Heart right ventricle (tissue), 16 donors: ENCODE measurements at regions not wholly inside any gene's neighbourhood (a gene's known extent, or its start where the extent isn't known, plus 50 kb on each side); places are given as distances from the start of the nearest gene placed in this dataset.

Source experiments
- ATAC-seq, 8 donors: fragments of 200-7000 bp; cut with Tn5 transposase; one replicate each; pipeline ENCODE4 v1.9.1; 2020; ENCODE audit warnings: mild to moderate bottlenecking in 8 of 8, moderate library complexity in 8 of 8, moderate number of reproducible peaks in 1 of 8
- DNase-seq, 2 donors: peaks; one replicate each; pipeline ENCODE4 v3.0.0-alpha.2; 2020
- H3K27ac ChIP-seq, 10 donors: fragments of 200-600 bp; sonication (generic) in 2 of 10; one replicate each; pipeline versions ENCODE4 v1.5.0 to v1.8.0; 2020 to 2022; ENCODE audit warnings: mild to moderate bottlenecking in 3 of 10
- H3K27me3 ChIP-seq, 7 donors: fragments of 200-600 bp; one replicate each; pipeline ENCODE4 v1.8.0; 2021 to 2022; ENCODE audit warnings: mild to moderate bottlenecking in 2 of 7
- H3K36me3 ChIP-seq, 9 donors: fragments of 200-600 bp; sonication (generic) in 1 of 9; one replicate each; pipeline versions ENCODE4 v1.5.0 to v1.8.0; 2020 to 2022; ENCODE audit warnings: mild to moderate bottlenecking in 2 of 9
- H3K4me1 ChIP-seq, 9 donors: fragments of 200-600 bp; sonication (generic) in 1 of 9; one replicate each; pipeline versions ENCODE4 v1.5.0 to v1.8.0; 2020 to 2022; ENCODE audit warnings: mild to moderate bottlenecking in 4 of 9
- H3K4me3 ChIP-seq, 10 donors: fragments of 200-600 bp; sonication (generic) in 2 of 10; one replicate each; pipeline versions ENCODE4 v1.5.0 to v1.8.0; 2020 to 2022; ENCODE audit warnings: mild to moderate bottlenecking in 7 of 10, moderate library complexity in 2 of 10
- H3K9me3 ChIP-seq, 11 donors: fragments of 200-600 bp in 10 of 11; sonication (generic) in 2 of 11; one replicate each; pipeline versions ENCODE4 v1.5.0 to v1.8.0; 2013 to 2022; ENCODE audit warnings: mild to moderate bottlenecking in 2 of 11, control low read depth in 1 of 11, moderate library complexity in 1 of 11
- WGBS, 2 donors: extraction: QIAGEN DNeasy Blood & Tissue Kit; methylation state at CpG; one replicate each; pipeline ENCODE4 v1.1.7; 2013; ENCODE audit warnings: inconsistent platforms in 1 of 2; 5-methylcytosine and 5-hydroxymethylcytosine counted together
- intact Hi-C, 10 donors: fragments of 100-400 bp; cut with DNase I; formaldehyde crosslinking; loops; one replicate each; pipeline versions ENCODE4 v1.11.1 to v1.14.2; 2022
- TF ChIP-seq, protein P1 (sequence below), 9 donors: fragments of 200-600 bp; sonication (generic) in 2 of 9; IDR thresholded peaks; one replicate each; pipeline versions ENCODE4 v1.5.0 to v1.8.0; 2021 to 2022; ENCODE audit warnings: antibody characterized with exemption in 9 of 9, mild to moderate bottlenecking in 5 of 9, moderate library complexity in 1 of 9
- donor health status: Arrhythmogenic right ventricular cardiomyopathy.
- donor health status: ischemic (EF 13 %, LVEDD 7.1; RV severe dilation, severe dysfunction).
- donor health status: healthy with polysubstance abuse.
- donor health status: DM: no; HTN: yes; CAD: no.
- donor health status: DM: no; HTN: no; CAD: no.
- donor health status: ischemic (EF 25% LVEDD 6.9; RV normal size, moderate dysfunction).
- donor health status: ischemic (EF 25% LVEDD 5.7; RV mildly dilated, moderate dysfunction).
- donor health status: healthy.
- donor health status: DM: yes; HTN: yes; CAD: no.
- donor health status: Ischemic cardiomyopathy.
- donor health status: ischemic (EF 35%, LVEDD 5.7; RV mildly dilated, moderate dysfunction).
- donor health status: nonischemic (EF 11% LVEDD 7.7; RV severe dilation, severe dysfunction).
- donor health status: DM: yes; HTN: yes; CAD: no.
- donor health status: PGD.
- donor health status: ischemic (EF 29% LVEDD 5.4; RV normal size, mild dysfunction).
- donor health status: nonischemic (EF 23%, LVEDD 6.1; RV moderate dilation, normal function).

GRCh38 chr5:124262470-124262869, 484.0 kb downstream of the ZNF608 start:
- Histone ChIP-seq H3K27me3 (no peaks in the 10 kb centered on the region), H3K4me3 (no peak overlapping the region), H3K4me1 (peaks cover 0 to 33% (median 15%) of the 10 kb centered on the region in 9 donors), H3K36me3 (no peaks in the 10 kb centered on the region), H3K9me3 (no peaks in the 10 kb centered on the region), H3K27ac (no peak overlapping the region)
- DNase-seq (no peak), ATAC-seq (peak in 1 of 8 donors; percentile 42)
- intact Hi-C loops, result no loop called here
- TF ChIP-seq, protein P1, sequence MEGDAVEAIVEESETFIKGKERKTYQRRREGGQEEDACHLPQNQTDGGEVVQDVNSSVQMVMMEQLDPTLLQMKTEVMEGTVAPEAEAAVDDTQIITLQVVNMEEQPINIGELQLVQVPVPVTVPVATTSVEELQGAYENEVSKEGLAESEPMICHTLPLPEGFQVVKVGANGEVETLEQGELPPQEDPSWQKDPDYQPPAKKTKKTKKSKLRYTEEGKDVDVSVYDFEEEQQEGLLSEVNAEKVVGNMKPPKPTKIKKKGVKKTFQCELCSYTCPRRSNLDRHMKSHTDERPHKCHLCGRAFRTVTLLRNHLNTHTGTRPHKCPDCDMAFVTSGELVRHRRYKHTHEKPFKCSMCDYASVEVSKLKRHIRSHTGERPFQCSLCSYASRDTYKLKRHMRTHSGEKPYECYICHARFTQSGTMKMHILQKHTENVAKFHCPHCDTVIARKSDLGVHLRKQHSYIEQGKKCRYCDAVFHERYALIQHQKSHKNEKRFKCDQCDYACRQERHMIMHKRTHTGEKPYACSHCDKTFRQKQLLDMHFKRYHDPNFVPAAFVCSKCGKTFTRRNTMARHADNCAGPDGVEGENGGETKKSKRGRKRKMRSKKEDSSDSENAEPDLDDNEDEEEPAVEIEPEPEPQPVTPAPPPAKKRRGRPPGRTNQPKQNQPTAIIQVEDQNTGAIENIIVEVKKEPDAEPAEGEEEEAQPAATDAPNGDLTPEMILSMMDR (IDR thresholded peaks at IDR 0.05), result no peak
- WGBS, 2 donors, result 32 to 50% methylated on average over 6 of the region's 6 CpGs

DNA sequence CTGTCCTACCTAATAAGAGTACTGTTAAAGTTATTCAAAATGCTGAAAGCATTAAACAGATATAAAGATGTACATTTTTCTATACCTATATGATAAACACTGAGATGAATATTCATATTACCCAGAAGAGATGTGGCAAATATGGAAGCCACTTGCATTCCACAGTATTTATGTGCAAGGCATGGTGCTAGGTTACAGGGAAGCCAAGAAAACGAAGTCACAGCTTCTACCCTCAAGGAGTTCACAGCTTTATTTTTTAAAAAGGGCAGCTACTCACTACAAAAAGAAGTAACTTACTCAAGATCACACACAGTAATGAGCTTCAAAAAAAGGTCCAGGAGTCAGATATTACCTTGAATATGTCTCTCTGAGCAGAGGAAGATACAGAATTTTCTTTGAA, 484.6 kb downstream of the ZNF608 start:
- no peaks in the 10 kb centered on the region for H3K9me3 ChIP-seq
- intact Hi-C loops, result no loop called here
- WGBS, 2 donors, result 77 to 90% methylated on average over 1 of the region's 1 CpG
- ATAC-seq (no peak), DNase-seq (no peak)
- no peaks in the 10 kb centered on the region for H3K36me3 ChIP-seq
- H3K27me3 ChIP-seq, result no peaks in the 10 kb centered on the region
- H3K4me1 ChIP-seq, result peaks cover 0 to 33% (median 15%) of the 10 kb centered on the region in 9 donors
- TF ChIP-seq, protein P1 (IDR thresholded peaks at IDR 0.05), result no peak
- H3K4me3 ChIP-seq, result no peak overlapping the region
- no peak overlapping the region for H3K27ac ChIP-seq

DNA sequence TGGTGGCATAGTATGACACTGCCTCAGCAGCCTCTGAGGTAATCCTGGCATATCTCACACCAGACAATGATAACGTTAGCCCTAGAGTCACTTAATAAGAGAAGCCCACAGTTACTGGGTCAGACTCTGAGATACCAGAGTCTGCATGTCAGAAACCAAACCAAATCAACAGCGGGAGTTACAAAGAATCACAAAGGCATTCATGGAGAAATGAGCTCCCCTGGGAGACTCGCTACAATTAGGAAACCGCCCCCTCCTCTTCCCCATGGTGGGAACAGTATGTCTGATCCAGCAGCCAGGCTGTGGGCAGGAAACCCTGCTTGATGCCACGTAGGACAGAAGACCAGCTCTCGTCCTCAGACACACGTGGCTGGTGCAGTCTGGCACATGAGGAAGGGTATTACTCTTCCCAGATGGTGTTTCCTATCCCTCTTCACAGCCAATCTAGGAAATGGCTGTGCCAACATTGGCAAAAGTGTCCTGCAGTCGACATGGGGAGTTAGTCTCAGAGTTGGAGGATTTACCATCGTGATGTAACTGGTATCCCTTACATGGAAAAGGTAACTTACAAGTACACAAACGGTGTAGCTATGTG, 485.4 kb downstream of the ZNF608 start:
- no peak overlapping the region for H3K27ac ChIP-seq
- peaks cover 0 to 33% (median 15%) of the 10 kb centered on the region in 9 donors for H3K4me1 ChIP-seq
- DNase-seq, result no peak
- ATAC-seq, result no peak
- WGBS, 2 donors, result 75 to 82% methylated on average over 10 of the region's 10 CpGs
- intact Hi-C loops, result no loop called here
- H3K4me3 ChIP-seq, result no peak overlapping the region
- H3K27me3 ChIP-seq, result no peaks in the 10 kb centered on the region
- peaks cover 0 to 4% (median 0%) of the 10 kb centered on the region in 11 donors for H3K9me3 ChIP-seq
- no peaks in the 10 kb centered on the region for H3K36me3 ChIP-seq
- TF ChIP-seq, protein P1 (IDR thresholded peaks at IDR 0.05), result no peak

- DNase-seq, result no peak
- TF ChIP-seq, protein P1 (IDR thresholded peaks at IDR 0.05), result no peak
- H3K4me1 ChIP-seq, result peaks cover 0 to 27% (median 15%) of the 10 kb centered on the region in 9 donors
- WGBS, 2 donors, result 95% methylated on average over 4 of the region's 4 CpGs
- H3K4me3 ChIP-seq, result no peak overlapping the region
- no peak for ATAC-seq
- H3K27ac ChIP-seq, result no peak overlapping the region
- no peaks in the 10 kb centered on the region for H3K27me3 ChIP-seq
- H3K9me3 ChIP-seq, result peaks cover 0 to 11% (median 0%) of the 10 kb centered on the region in 11 donors
- intact Hi-C loops, result no loop called here
- no peaks in the 10 kb centered on the region for H3K36me3 ChIP-seq
These were observed 487.4 kb downstream of the ZNF608 start for GRCh38 chr5:124259017-124259416.
